ENCODE measurements at regions not wholly inside any gene's neighbourhood (a gene's known extent, or its start where the extent isn't known, plus 50 kb on each side); places are given as distances from the start of the nearest gene placed in this dataset.

GRCh38 chr12:68453876-68454275 is 121.7 kb upstream of the MDM1 start:
- no peak for TF ChIP-seq POLR2A (IDR thresholded peaks at IDR 0.05)
- no peak for TF ChIP-seq CTCF (IDR thresholded peaks at IDR 0.05)
